GM19324 (cell line): ENCODE measurements at regions not wholly inside any gene's neighbourhood (a gene's known extent, or its start where the extent isn't known, plus 50 kb on each side); places are given as distances from the start of the nearest gene placed in this dataset.
"Not testable (repeated sequence)": the region's sequence is repeated elsewhere in the genome, so short reads cannot be mapped to it uniquely, and the experiment has no call there.

Experiments
- ATAC-seq: cut with Tn5 transposase; IDR thresholded peaks from one replicate; pipeline ENCODE4 v1.9.1; 2021; ENCODE audit warnings: mild to moderate bottlenecking, moderate library complexity; ENCODE audit not compliant: unreplicated experiment, low FRiP score

- ATAC-seq: no peak
Measured at GRCh38 chr12:42935756-42936155, 346.2 kb upstream of the PRICKLE1 start.

DNA sequence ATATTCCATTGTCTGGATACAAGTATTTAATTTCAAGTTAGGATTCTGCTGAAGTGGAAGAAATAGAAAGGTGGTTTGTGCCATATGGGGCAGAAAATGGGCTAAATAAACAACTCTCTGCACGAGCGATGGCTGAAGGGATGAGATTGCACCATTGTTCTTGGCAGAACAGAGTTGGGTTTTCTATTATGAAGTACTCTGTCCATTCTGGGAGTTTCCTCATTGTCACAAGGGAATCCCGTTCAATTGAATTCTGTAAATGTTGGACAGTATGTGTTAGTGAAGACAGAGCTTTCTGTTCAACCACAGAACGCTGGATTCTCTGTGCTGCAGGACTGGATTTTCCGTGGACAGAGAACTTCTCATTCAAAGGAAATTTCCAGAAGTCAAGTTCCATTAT lies 345.5 kb upstream of the PRICKLE1 start:
- ATAC-seq: no peak

GRCh38 chr12:42933461-42934081 lies 344.0 kb upstream of the PRICKLE1 start:
- ATAC-seq: no peak

DNA sequence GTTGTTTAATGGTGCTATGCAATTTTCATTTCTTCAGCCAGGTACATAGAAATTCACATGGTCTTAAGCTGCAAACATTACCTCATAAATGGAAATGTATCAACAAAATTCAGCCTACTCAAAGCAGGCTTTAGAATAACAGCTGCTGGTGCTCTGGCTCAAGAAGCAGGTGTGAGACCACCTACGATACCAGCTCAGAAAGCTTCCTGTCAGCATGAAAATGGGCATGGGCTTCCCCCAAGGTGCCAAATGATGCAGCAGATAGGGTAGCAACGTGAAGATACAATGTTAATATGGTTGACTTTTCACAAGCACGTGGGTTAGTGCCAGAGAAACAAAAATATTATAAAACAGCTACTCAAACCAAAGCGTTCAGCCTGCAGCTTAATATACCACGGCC lies 343.4 kb upstream of the PRICKLE1 start:
- ATAC-seq: no peak

DNA sequence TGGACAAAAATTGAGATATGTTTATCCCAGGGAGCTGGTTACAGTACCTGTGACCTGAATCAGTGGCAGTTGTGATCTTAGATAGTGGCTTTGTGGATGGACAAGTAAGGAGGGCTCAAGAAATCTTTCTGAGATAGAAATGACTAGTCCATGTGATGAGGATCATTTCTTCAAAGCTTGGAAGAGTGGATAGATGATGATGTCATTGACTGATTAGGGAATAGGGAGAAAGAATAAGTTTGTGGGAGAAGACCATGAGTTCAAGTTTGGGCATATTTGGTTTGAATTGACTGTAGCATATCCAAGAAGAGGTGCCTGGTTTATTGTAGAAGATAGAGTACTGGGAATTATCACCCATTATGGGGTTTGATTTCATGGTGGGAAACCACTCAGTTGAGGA lies 336.7 kb upstream of the PRICKLE1 start:
- ATAC-seq: no peak

- ATAC-seq: no peak
Measured at GRCh38 chr12:42924482-42924881, 334.9 kb upstream of the PRICKLE1 start.

DNA sequence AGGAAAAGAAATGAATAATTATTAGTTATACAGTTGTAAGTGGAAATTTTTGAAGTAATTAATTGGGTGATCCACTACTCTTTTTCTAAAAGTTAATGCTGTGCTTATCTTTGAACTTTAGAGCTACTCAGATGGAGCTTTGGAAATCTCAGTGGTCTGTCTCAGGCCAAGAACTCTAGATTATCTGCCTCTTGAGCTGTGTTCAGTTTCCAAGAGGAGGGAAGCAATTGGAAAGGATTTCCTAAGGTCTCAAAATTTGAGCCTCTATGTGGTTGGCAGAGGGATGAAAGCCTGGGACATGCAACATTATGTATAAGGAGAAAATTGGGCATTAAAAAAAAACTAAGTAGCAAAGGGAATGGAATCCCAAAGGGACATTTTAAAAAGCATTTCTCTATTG lies 334.0 kb upstream of the PRICKLE1 start:
- ATAC-seq: no peak

GRCh38 chr12:42923156-42923555 lies 333.6 kb upstream of the PRICKLE1 start:
- no peak for ATAC-seq

DNA sequence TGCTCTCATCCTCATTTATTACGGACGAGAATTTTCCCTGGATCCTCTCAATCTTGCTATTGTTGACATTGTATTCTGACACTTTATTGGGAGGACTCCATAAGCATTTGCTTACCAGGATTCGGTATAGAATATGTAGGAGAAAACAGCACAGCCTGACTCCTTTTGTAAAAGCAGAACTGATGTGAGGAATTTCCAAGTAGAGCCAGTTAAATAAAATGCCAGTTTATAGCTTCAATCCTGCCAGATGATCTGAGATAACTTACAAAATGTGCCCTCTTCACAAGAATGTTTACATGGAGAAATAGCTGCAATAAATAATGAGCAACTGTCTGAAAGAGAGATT lies 332.9 kb upstream of the PRICKLE1 start:
- no peak for ATAC-seq

- no peak for ATAC-seq
Measured at GRCh38 chr12:42921741-42922504, 332.4 kb upstream of the PRICKLE1 start.

DNA sequence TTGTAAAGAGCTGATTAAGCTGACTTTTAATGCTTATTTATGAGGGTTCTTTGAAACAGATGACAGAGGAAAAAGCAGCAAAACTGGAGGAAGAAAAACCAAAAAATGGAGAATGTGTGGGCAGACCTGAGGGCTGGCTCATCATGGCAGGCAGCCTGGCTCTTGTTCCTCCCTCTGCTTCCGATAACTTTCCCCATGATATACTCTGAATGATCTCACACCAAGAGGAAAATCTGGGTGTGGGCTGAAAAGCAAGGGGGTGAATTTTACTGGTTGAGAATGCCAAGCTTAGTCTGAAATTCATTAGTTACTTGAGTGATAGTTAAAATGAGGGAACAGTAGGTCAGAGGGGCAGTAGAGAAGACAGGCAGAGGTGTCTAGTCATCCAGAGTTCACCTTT lies 330.1 kb upstream of the PRICKLE1 start:
- no peak for ATAC-seq

DNA sequence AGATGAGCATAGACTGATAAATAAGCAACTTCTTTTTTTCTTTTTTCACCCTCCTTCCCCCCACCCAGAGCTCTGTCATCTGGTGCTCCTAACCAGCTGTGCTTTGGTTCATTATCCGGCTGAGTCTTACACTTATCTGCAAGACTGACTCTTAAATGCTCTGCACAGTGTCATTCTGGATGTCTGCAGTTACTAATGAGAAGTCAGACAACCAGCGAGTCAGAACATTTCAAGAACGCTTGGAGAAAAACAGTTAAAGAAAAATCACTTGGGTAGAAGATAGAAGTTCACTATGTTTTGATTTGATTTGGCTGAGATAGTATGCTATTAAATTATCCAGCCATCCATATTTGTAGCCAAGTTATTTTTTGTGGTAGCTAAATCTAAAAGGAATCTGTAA lies 328.9 kb upstream of the PRICKLE1 start:
- ATAC-seq: no peak

- no peak for ATAC-seq
Measured at GRCh38 chr12:42916143-42916542, 326.6 kb upstream of the PRICKLE1 start.

GRCh38 chr12:42915426-42915825 lies 325.9 kb upstream of the PRICKLE1 start:
- ATAC-seq: no peak

GRCh38 chr12:42912367-42912766 lies 322.8 kb upstream of the PRICKLE1 start:
- ATAC-seq: no peak

GRCh38 chr12:42910656-42911055 lies 321.1 kb upstream of the PRICKLE1 start:
- ATAC-seq: no peak

DNA sequence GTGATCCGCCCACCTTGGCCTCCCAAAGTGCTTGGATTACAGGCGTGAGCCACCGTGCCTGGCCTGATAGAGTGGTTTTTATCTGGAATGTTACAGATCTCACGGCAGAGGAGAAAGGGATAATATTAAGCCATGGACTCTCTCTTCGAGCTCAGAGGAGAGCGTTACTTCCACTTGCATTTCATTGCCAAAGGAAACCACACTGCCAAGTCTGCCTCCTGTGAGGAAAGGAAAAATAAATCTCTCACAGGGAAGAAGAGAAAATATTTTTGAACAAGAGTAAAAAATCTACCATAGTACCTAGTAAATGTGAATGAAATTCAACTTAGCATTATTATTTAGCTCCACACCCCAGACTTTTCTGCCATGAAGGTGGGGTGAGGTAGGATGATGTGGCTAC lies 319.2 kb upstream of the PRICKLE1 start:
- no peak for ATAC-seq

DNA sequence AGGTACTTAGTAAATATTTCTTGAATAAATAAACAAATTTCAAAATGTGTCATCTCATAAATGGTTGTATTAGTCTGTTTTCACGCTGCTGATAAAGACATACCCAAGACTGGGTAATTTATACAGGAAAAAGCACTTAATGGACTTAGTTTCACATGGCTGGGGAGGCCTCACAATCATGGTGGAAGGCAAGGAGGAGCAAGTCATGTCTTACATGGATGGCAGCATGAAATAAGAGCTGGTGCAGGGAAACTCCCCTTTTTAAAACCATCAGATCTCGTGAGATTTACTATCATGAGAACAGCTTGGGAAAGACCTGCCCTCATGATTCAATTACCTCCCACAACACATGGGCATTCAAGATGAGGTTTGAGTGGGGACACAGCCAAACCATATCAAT lies 317.3 kb upstream of the PRICKLE1 start:
- not testable (repeated sequence) for ATAC-seq

DNA sequence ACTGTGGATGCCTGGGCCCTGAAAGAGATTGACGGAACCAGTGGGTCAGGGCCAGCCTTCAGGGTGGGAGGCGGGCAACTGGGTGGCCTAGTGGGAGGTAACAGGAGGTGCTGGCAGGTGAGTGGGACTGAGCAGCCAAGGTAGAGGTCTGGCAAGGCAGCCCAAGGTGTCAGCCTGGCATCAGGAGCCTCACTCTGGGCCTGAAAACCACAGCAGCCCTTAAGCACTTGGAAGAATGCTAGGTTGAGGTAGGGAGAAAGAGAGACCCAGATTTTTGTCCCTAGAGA lies 315.8 kb upstream of the PRICKLE1 start:
- ATAC-seq: no peak

GRCh38 chr12:42904683-42905418 lies 315.3 kb upstream of the PRICKLE1 start:
- no peak for ATAC-seq

- no peak for ATAC-seq
Measured at GRCh38 chr12:42903736-42904135, 314.2 kb upstream of the PRICKLE1 start.

DNA sequence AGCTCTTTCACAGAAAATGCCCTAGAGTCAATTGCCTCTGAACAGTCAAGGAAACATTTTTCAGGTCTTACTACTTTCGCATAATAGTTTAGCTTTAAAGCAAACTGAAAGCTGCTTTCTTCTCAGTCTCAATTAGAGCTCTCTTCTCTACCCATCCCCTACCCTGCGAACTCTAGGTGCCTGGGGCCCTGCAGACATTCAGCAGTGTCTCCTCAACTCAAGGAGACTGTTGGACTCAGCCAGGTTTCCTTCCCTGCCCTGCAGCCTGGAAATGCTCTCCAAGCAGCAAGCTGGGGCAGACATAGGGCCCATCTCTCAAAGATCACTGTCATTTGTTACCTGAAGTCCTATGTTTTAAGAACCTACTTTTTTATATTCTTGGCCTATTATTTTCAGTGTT lies 312.5 kb upstream of the PRICKLE1 start:
- no peak for ATAC-seq
